ENCODE measurements at regions not wholly inside any gene's neighbourhood (a gene's known extent, or its start where the extent isn't known, plus 50 kb on each side); places are given as distances from the start of the nearest gene placed in this dataset.
"Not testable (repeated sequence)": the region's sequence is repeated elsewhere in the genome, so short reads cannot be mapped to it uniquely, and the experiment has no call there.

- no peaks in the 10 kb centered on the region for H3K36me3 ChIP-seq (ENCODE audit: control insufficient read depth, insufficient read depth, low read length)
- no peak overlapping the region for H3K9ac ChIP-seq (ENCODE audit: low read depth, low read length)
- H3K9me3 ChIP-seq (ENCODE audit: control insufficient read depth, insufficient read depth, low read length): no peaks in the 10 kb centered on the region
- H3K27ac ChIP-seq (ENCODE audit: low read depth, low read length): no peak overlapping the region
- no peak overlapping the region for H3K4me3 ChIP-seq (ENCODE audit: low read depth, low read length)
- H3K4me1 ChIP-seq (ENCODE audit: control insufficient read depth, insufficient read depth, low read length): no peaks in the 10 kb centered on the region
- H3K27me3 ChIP-seq (ENCODE audit: control insufficient read depth, insufficient read depth, low read length): no peaks in the 10 kb centered on the region
Measured at GRCh38 chr14:52154992-52155650, 86.3 kb upstream of the NID2 start.

DNA sequence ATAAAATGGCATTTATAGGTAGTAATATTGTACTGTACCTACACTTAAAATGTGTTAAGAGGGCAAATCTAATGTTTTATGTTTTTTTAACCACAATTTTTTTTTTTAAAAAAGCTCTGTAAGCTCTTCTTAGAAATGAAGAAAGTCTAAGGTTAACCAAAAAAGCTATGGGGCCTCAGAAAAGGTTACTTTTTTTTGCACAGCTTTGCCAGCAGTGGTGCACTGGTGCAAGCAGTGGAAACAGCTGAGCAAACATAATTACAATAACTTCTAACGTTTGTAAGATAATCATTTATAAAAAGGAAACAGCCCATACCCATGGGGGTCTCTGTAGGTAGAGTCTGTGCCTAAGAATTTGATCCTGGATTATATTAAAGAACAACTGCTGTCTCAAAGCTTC is 85.1 kb upstream of the NID2 start:
- Histone ChIP-seq H3K27ac (ENCODE audit: low read depth, low read length) (no peak overlapping the region), H3K9me3 (ENCODE audit: control insufficient read depth, insufficient read depth, low read length) (no peaks in the 10 kb centered on the region), H3K4me3 (ENCODE audit: low read depth, low read length) (no peak overlapping the region), H3K9ac (ENCODE audit: low read depth, low read length) (no peak overlapping the region), H3K4me1 (ENCODE audit: control insufficient read depth, insufficient read depth, low read length) (no peaks in the 10 kb centered on the region), H3K36me3 (ENCODE audit: control insufficient read depth, insufficient read depth, low read length) (no peaks in the 10 kb centered on the region), H3K27me3 (ENCODE audit: control insufficient read depth, insufficient read depth, low read length) (no peaks in the 10 kb centered on the region)

- no peak overlapping the region for H3K4me3 ChIP-seq (ENCODE audit: low read depth, low read length)
- no peaks in the 10 kb centered on the region for H3K27me3 ChIP-seq (ENCODE audit: control insufficient read depth, insufficient read depth, low read length)
- H3K9ac ChIP-seq (ENCODE audit: low read depth, low read length): no peak overlapping the region
- H3K27ac ChIP-seq (ENCODE audit: low read depth, low read length): no peak overlapping the region
- H3K9me3 ChIP-seq (ENCODE audit: control insufficient read depth, insufficient read depth, low read length): no peaks in the 10 kb centered on the region
- no peaks in the 10 kb centered on the region for H3K4me1 ChIP-seq (ENCODE audit: control insufficient read depth, insufficient read depth, low read length)
- H3K36me3 ChIP-seq (ENCODE audit: control insufficient read depth, insufficient read depth, low read length): no peaks in the 10 kb centered on the region
Measured at GRCh38 chr14:52150162-52150561, 81.3 kb upstream of the NID2 start.

GRCh38 chr14:52148371-52148770 is 79.5 kb upstream of the NID2 start:
- Histone ChIP-seq H3K27ac (ENCODE audit: low read depth, low read length) (no peak overlapping the region), H3K36me3 (ENCODE audit: control insufficient read depth, insufficient read depth, low read length) (no peaks in the 10 kb centered on the region), H3K9ac (ENCODE audit: low read depth, low read length) (no peak overlapping the region), H3K4me1 (ENCODE audit: control insufficient read depth, insufficient read depth, low read length) (no peaks in the 10 kb centered on the region), H3K9me3 (ENCODE audit: control insufficient read depth, insufficient read depth, low read length) (no peaks in the 10 kb centered on the region), H3K27me3 (ENCODE audit: control insufficient read depth, insufficient read depth, low read length) (no peaks in the 10 kb centered on the region), H3K4me3 (ENCODE audit: low read depth, low read length) (no peak overlapping the region)

DNA sequence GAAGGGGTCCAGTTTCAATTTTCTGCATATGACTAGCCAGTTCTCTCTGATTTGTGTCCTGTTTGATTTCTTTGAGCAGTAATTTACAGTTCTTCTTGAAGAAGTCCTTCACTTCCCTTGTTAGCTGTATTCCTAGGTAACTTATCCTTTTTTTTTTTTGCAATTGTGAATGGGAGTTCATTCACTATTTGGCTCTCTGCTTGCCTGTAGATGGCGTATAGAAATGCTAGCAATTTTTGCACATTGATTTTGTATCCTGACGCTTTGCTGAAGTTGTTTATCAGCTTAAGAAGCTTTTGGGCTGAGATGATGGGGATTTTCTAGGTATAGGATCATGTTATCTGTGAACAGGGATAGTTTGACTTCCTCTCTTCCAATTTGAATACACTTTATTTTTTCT is 77.6 kb upstream of the NID2 start:
- Histone ChIP-seq H3K36me3 (ENCODE audit: control insufficient read depth, insufficient read depth, low read length) (no peaks in the 10 kb centered on the region), H3K9me3 (ENCODE audit: control insufficient read depth, insufficient read depth, low read length) (no peaks in the 10 kb centered on the region), H3K4me1 (ENCODE audit: control insufficient read depth, insufficient read depth, low read length) (no peaks in the 10 kb centered on the region), H3K9ac (ENCODE audit: low read depth, low read length) (no peak overlapping the region), H3K4me3 (ENCODE audit: low read depth, low read length) (no peak overlapping the region), H3K27me3 (ENCODE audit: control insufficient read depth, insufficient read depth, low read length) (no peaks in the 10 kb centered on the region), H3K27ac (ENCODE audit: low read depth, low read length) (no peak overlapping the region)

- H3K36me3 ChIP-seq (ENCODE audit: control insufficient read depth, insufficient read depth, low read length); H3K27me3 ChIP-seq (ENCODE audit: control insufficient read depth, insufficient read depth, low read length); H3K27ac ChIP-seq (ENCODE audit: low read depth, low read length); H3K9ac ChIP-seq (ENCODE audit: low read depth, low read length); H3K4me1 ChIP-seq (ENCODE audit: control insufficient read depth, insufficient read depth, low read length); H3K4me3 ChIP-seq (ENCODE audit: low read depth, low read length); H3K9me3 ChIP-seq (ENCODE audit: control insufficient read depth, insufficient read depth, low read length): not testable (repeated sequence)
Measured at GRCh38 chr14:52144099-52144498, 75.2 kb upstream of the NID2 start.

DNA sequence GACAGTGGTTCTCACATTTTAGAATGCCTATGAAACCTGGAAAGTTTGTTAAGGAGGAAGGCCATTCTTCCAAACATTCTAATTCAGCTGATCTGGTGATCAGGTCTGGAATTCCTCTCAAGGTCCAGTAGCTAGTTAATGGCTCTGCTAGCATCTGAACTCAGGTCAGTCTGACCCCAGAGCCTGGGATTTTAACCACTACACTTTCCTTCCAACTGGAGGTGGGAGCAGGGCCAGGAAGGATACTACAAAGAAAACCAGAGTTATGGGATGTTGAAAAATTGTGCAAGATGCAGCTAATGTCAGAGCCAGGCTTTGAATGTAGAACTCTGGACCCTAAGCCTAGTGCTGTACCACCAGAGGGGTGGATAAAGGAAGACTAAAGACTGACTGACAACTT is 73.6 kb upstream of the NID2 start:
- Histone ChIP-seq H3K27ac (ENCODE audit: low read depth, low read length) (no peak overlapping the region), H3K4me1 (ENCODE audit: control insufficient read depth, insufficient read depth, low read length) (no peaks in the 10 kb centered on the region), H3K9me3 (ENCODE audit: control insufficient read depth, insufficient read depth, low read length) (peaks cover 3% of the 10 kb centered on the region; the same call in 1 of the 2 replicates), H3K36me3 (ENCODE audit: control insufficient read depth, insufficient read depth, low read length) (no peaks in the 10 kb centered on the region), H3K9ac (ENCODE audit: low read depth, low read length) (no peak overlapping the region), H3K4me3 (ENCODE audit: low read depth, low read length) (no peak overlapping the region), H3K27me3 (ENCODE audit: control insufficient read depth, insufficient read depth, low read length) (no peaks in the 10 kb centered on the region)

- H3K4me3 ChIP-seq (ENCODE audit: low read depth, low read length): no peak overlapping the region
- H3K9ac ChIP-seq (ENCODE audit: low read depth, low read length): no peak overlapping the region
- H3K4me1 ChIP-seq (ENCODE audit: control insufficient read depth, insufficient read depth, low read length): no peaks in the 10 kb centered on the region
- peaks cover 5% of the 10 kb centered on the region; the same call in 1 of the 2 replicates for H3K9me3 ChIP-seq (ENCODE audit: control insufficient read depth, insufficient read depth, low read length)
- H3K27me3 ChIP-seq (ENCODE audit: control insufficient read depth, insufficient read depth, low read length): no peaks in the 10 kb centered on the region
- no peaks in the 10 kb centered on the region for H3K36me3 ChIP-seq (ENCODE audit: control insufficient read depth, insufficient read depth, low read length)
- no peak overlapping the region for H3K27ac ChIP-seq (ENCODE audit: low read depth, low read length)
Measured at GRCh38 chr14:52131640-52132320, 62.9 kb upstream of the NID2 start.

DNA sequence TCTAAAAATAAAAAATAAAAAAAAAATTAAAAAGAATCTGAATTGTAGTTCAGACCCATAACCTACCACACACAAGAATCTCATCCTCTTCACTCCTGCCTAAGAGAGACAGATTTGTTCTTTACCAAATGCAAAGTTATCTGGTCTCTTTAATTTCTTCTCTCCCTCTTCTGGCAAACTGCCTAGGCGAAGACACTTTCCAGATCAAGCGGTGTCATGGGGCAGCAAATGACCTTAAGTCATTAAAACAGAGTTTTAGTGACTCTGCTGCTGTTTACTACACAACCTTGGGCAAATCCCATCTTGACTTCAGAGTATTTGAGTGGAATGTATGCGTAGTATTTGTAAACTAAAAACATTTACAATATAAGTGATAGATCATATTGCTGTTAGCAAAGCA is 60.9 kb upstream of the NID2 start:
- Histone ChIP-seq H3K9ac (ENCODE audit: low read depth, low read length) (no peak overlapping the region), H3K27ac (ENCODE audit: low read depth, low read length) (no peak overlapping the region), H3K27me3 (ENCODE audit: control insufficient read depth, insufficient read depth, low read length) (no peaks in the 10 kb centered on the region), H3K4me1 (ENCODE audit: control insufficient read depth, insufficient read depth, low read length) (peaks cover 5% of the 10 kb centered on the region), H3K4me3 (ENCODE audit: low read depth, low read length) (no peak overlapping the region), H3K36me3 (ENCODE audit: control insufficient read depth, insufficient read depth, low read length) (no peaks in the 10 kb centered on the region), H3K9me3 (ENCODE audit: control insufficient read depth, insufficient read depth, low read length) (no peaks in the 10 kb centered on the region; the same call in 1 of the 2 replicates)

GRCh38 chr14:52125885-52126284 is 57.0 kb upstream of the NID2 start:
- no peak overlapping the region for H3K9ac ChIP-seq (ENCODE audit: low read depth, low read length)
- H3K27me3 ChIP-seq (ENCODE audit: control insufficient read depth, insufficient read depth, low read length): no peaks in the 10 kb centered on the region
- H3K4me1 ChIP-seq (ENCODE audit: control insufficient read depth, insufficient read depth, low read length): peaks cover 12% of the 10 kb centered on the region
- no peaks in the 10 kb centered on the region for H3K36me3 ChIP-seq (ENCODE audit: control insufficient read depth, insufficient read depth, low read length)
- H3K27ac ChIP-seq (ENCODE audit: low read depth, low read length): no peak overlapping the region
- H3K9me3 ChIP-seq (ENCODE audit: control insufficient read depth, insufficient read depth, low read length): no peaks in the 10 kb centered on the region
- H3K4me3 ChIP-seq (ENCODE audit: low read depth, low read length): no peak overlapping the region

GRCh38 chr14:52124791-52125684 is 56.2 kb upstream of the NID2 start:
- Histone ChIP-seq H3K4me3 (ENCODE audit: low read depth, low read length) (no peak overlapping the region), H3K36me3 (ENCODE audit: control insufficient read depth, insufficient read depth, low read length) (no peaks in the 10 kb centered on the region), H3K4me1 (ENCODE audit: control insufficient read depth, insufficient read depth, low read length) (peaks cover 12% of the 10 kb centered on the region), H3K9ac (ENCODE audit: low read depth, low read length) (no peak overlapping the region), H3K27me3 (ENCODE audit: control insufficient read depth, insufficient read depth, low read length) (no peaks in the 10 kb centered on the region), H3K27ac (ENCODE audit: low read depth, low read length) (peak overlapping the region; percentile 55), H3K9me3 (ENCODE audit: control insufficient read depth, insufficient read depth, low read length) (no peaks in the 10 kb centered on the region)
